ENCODE measurements at regions not wholly inside any gene's neighbourhood (a gene's known extent, or its start where the extent isn't known, plus 50 kb on each side); places are given as distances from the start of the nearest gene placed in this dataset.

DNA sequence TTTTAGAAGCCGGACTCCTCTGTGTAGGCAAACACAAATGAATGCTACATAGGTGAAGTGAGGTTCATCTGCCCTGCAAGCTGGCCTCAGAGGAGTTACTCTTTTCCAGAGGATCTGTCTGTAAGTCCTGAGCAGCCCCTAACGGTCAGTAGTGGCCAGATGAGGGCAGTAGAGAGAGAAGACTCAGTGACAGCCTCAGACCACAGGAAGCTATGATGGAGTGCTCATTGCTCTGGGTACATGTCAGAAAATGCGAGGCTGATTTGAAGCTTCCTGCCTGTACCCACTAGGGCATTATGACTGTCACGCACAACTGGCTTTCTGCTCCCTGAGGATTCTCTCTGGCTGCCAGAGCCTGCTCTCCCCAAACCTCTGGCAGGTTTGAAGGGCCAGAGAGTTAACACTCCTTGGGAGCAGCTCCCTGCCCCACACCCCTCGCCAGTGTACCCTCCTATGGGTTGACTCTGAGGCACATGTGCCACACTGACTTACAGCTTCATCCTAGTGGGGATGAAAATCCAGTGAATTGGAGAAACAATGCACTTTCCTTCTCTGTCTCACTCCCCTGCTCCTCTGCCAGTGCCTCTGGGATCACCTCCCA is 141.5 kb downstream of the GABRG2 start:
- no peak for TF ChIP-seq GATA2 (IDR thresholded peaks at IDR 0.05; ENCODE audit: low read depth, low read length)
- no peak for TF ChIP-seq GATA3 (IDR thresholded peaks at IDR 0.05; ENCODE audit: low read depth, low read length)

- no peak for TF ChIP-seq GATA2 (IDR thresholded peaks at IDR 0.05; ENCODE audit: low read depth, low read length)
- TF ChIP-seq GATA3 (IDR thresholded peaks at IDR 0.05; ENCODE audit: low read depth, low read length): no peak
Measured at GRCh38 chr5:162214551-162214950, 147.0 kb downstream of the GABRG2 start.

GRCh38 chr5:162217037-162217436 is 149.5 kb downstream of the GABRG2 start:
- TF ChIP-seq GATA2 (IDR thresholded peaks at IDR 0.05; ENCODE audit: low read depth, low read length) (no peak), GATA3 (IDR thresholded peaks at IDR 0.05; ENCODE audit: low read depth, low read length) (no peak)

DNA sequence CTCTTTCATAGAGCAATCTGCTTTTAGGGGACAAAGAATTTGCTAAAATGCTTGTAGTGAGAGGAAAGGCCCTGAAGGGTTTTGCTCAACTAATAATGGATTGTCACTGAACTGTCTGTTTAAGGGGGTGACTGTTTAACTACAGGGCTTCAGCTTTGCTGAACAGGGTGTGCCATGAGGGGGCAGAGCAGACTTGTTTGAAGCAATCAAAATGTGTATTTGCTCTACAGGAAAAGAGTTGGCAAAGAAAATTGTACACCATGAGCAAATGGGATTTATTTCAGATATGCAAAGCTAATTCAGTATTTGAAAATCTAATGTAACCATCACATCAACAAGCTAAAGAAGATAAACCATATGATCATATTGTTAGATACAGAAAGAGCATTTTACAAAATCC is 154.3 kb downstream of the GABRG2 start:
- TF ChIP-seq GATA2 (IDR thresholded peaks at IDR 0.05; ENCODE audit: low read depth, low read length): no peak
- TF ChIP-seq GATA3 (IDR thresholded peaks at IDR 0.05; ENCODE audit: low read depth, low read length): no peak

DNA sequence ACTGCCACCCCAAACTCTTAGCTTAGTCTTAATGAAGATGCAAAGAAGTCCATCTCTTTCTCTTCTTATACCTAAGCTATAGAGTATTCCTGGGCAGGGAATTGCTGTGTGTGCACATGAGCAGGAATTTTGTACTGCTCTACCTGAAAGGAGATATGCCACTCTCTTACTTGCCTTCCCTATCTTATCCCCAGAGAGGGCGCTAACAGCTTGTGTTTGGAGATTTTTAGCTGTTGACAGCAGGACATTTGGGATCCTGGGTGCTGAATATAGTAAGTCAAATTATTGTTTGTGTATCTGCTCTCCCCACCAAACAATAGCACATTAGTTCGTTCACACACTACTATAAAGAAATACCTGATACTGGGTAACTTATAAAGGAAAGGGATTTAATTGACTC is 159.5 kb downstream of the GABRG2 start:
- TF ChIP-seq GATA2 (IDR thresholded peaks at IDR 0.05; ENCODE audit: low read depth, low read length) (no peak), GATA3 (IDR thresholded peaks at IDR 0.05; ENCODE audit: low read depth, low read length) (no peak)

- no peak for TF ChIP-seq GATA2 (IDR thresholded peaks at IDR 0.05; ENCODE audit: low read depth, low read length)
- no peak for TF ChIP-seq GATA3 (IDR thresholded peaks at IDR 0.05; ENCODE audit: low read depth, low read length)
Measured at GRCh38 chr5:162230348-162230747, 162.8 kb downstream of the GABRG2 start.

DNA sequence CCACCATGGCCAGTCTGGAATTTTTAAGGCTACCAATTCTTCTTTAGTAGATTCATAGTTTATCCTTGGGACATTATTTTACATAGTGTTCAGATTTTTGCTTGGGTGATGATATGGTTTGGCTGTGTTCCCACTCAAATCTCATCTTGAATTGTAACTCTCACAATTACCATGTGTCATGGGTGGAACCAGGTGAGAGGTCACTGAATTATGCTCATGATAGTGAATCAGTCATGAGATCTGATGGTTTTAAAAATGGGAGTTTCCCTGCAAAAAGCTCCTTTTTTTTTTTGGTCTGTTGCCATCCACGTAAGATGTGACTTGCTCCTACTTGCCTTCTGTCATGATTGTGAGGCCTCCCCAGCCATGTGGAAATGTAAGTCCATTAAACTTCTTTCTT is 163.9 kb downstream of the GABRG2 start:
- TF ChIP-seq GATA2 (IDR thresholded peaks at IDR 0.05; ENCODE audit: low read depth, low read length) (no peak), GATA3 (IDR thresholded peaks at IDR 0.05; ENCODE audit: low read depth, low read length) (no peak)

- TF ChIP-seq GATA2 (IDR thresholded peaks at IDR 0.05; ENCODE audit: low read depth, low read length) (no peak), GATA3 (IDR thresholded peaks at IDR 0.05; ENCODE audit: low read depth, low read length) (no peak)
Measured at GRCh38 chr5:162240734-162241133, 173.2 kb downstream of the GABRG2 start.

DNA sequence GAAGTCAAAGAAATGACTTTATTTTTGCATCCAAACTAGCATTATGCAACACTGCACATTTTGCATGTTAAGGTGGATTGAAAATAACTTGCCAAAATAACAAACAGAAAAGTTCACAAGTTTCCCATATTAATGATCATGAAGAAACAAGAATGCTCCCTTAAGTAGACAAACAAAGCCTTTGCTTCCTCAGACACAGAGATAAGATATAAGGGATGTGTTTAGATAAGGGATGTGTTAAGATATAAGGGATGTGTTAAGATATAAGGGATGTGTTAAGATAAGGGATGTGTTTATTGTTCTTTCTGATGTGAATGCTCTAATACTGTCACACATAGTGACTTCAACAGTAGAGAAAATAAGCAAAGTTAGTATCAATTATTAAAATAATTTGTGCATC is 174.8 kb downstream of the GABRG2 start:
- TF ChIP-seq GATA2 (IDR thresholded peaks at IDR 0.05; ENCODE audit: low read depth, low read length) (no peak), GATA3 (IDR thresholded peaks at IDR 0.05; ENCODE audit: low read depth, low read length) (no peak)

- TF ChIP-seq GATA3 (IDR thresholded peaks at IDR 0.05; ENCODE audit: low read depth, low read length) (no peak), GATA2 (IDR thresholded peaks at IDR 0.05; ENCODE audit: low read depth, low read length) (no peak)
Measured at GRCh38 chr5:162243651-162244050, 176.1 kb downstream of the GABRG2 start.

GRCh38 chr5:162248107-162248713 is 180.6 kb downstream of the GABRG2 start:
- TF ChIP-seq GATA3 (IDR thresholded peaks at IDR 0.05; ENCODE audit: low read depth, low read length) (no peak), GATA2 (IDR thresholded peaks at IDR 0.05; ENCODE audit: low read depth, low read length) (no peak)

GRCh38 chr5:162256711-162257110 is 189.1 kb downstream of the GABRG2 start:
- TF ChIP-seq GATA2 (IDR thresholded peaks at IDR 0.05; ENCODE audit: low read depth, low read length) (no peak), GATA3 (IDR thresholded peaks at IDR 0.05; ENCODE audit: low read depth, low read length) (no peak)

DNA sequence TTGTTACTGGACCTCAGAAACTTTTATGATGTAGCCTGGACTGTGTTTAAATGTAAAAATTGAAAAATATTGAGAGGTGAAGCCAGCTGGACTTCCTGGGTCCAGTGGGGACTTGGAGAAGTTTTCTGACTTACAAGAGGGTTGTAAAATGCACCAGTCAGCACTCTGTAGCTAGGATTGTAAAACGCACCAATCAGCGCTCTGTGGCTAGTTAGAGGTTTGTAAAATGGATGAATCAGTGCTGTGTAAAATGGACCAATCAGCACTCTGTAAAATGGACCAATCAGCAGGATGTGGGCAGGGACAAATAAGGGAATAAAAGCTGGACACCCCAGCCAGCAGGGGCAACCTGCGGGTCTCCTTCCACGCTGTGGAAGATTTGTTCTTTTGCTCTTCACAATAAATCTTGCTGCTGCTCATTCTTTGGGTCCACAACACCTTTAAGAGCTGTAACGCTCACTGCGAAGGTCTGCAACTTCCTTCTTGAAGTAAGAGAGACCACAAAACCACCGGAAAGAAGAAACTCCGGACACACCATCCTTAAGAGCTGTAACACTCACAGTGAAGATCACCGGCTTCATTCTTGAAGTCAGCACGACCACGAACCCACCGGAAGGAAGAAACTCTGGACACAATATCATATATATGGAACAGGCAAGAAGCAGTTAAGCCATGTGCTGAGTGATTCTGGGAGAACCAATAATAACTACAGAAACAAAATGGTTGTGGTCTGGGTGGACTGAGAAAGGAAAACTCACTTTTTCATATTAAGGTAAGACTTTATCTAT is 201.3 kb downstream of the GABRG2 start:
- no peak for TF ChIP-seq GATA2 (IDR thresholded peaks at IDR 0.05; ENCODE audit: low read depth, low read length)
- TF ChIP-seq GATA3 (IDR thresholded peaks at IDR 0.05; ENCODE audit: low read depth, low read length): no peak

DNA sequence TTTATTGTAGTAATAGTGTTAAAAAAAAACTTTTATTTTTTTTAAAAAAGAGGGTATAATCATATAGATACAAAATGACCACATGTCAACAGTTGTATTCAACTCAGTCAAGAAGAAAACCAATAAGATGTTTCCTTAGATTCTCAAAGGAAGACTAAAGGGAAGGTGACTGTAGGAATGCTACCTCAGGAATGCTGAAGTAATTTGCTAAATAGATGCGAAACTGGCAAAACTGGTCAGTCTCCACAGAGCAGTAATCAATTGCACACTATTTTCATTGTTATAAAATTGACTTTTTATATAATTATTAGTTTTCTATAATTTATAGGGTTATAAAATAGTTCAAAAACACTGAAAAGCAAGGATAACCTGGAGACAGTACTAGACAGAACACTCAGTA is 204.8 kb downstream of the GABRG2 start:
- no peak for TF ChIP-seq GATA3 (IDR thresholded peaks at IDR 0.05; ENCODE audit: low read depth, low read length)

DNA sequence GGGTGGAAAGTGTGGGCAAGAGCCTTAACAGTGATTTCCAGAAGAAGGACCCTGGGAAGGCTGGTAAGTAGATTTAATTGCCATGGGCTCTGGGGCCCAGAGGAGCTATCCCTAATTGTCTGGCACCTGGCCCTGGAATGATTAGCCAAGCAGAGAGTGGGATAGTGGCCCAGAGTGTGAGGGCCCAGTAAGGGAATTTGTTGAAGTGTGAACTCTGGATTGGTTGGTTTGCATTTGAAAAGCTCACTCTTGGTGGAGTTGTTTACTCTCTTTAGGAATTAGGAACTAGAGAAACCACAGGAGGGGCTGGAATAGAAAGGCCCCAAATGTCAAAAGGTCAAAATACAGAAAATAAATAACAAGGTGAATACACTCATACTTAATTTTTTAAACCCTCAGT is 207.1 kb downstream of the GABRG2 start:
- TF ChIP-seq GATA2 (IDR thresholded peaks at IDR 0.05; ENCODE audit: low read depth, low read length) (no peak), GATA3 (IDR thresholded peaks at IDR 0.05; ENCODE audit: low read depth, low read length) (no peak)

Measured in SH-SY5Y (cell line).